ENCODE measurements at regions not wholly inside any gene's neighbourhood (a gene's known extent, or its start where the extent isn't known, plus 50 kb on each side); places are given as distances from the start of the nearest gene placed in this dataset.

DNA sequence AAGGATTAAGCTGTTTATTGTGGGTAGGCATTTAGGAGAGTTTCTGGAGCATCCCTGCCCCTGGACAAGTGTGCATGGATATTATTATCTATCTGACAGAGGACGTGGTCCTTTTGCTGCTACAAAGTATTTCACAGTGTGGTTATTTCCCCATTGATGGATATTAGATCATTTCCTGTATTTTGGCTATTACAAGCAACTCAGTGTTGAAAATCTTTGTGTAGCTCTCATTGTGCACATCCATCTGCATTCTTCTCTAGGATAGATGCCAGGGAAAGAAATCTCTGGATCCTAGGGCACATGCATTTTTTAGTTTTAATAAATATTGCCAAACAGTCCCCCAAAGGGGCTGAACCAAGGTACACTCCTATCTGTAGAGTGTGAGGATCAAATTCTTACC lies 154.3 kb upstream of the SRRM4 start:
- Mint-ChIP-seq H3K4me3 (no peak overlapping the region), H3K9me3 (no peaks in the 10 kb centered on the region), H3K27me3 (ENCODE audit: insufficient read depth, low read depth, poor library complexity) (no peaks in the 10 kb centered on the region), H3K27ac (no peak overlapping the region), H3K36me3 (ENCODE audit: low read depth) (no peaks in the 10 kb centered on the region), H3K4me1 (peaks cover 11% of the 10 kb centered on the region; the same call in 2 of the 3 replicates)
- TF ChIP-seq EZH2phosphoT487 (IDR thresholded peaks at IDR 0.05; ENCODE audit: unreplicated experiment) = no peak
- no peak for TF ChIP-seq NANOG (IDR thresholded peaks at IDR 0.05; ENCODE audit: borderline replicate concordance)
- no peak for TF ChIP-seq CREB1 (CRISPR knock-in tag; IDR thresholded peaks at IDR 0.05; ENCODE audit: low read depth)
- no peak for TF ChIP-seq JUNB (IDR thresholded peaks at IDR 0.05; ENCODE audit: unreplicated experiment)
- TF ChIP-seq, protein P1, sequence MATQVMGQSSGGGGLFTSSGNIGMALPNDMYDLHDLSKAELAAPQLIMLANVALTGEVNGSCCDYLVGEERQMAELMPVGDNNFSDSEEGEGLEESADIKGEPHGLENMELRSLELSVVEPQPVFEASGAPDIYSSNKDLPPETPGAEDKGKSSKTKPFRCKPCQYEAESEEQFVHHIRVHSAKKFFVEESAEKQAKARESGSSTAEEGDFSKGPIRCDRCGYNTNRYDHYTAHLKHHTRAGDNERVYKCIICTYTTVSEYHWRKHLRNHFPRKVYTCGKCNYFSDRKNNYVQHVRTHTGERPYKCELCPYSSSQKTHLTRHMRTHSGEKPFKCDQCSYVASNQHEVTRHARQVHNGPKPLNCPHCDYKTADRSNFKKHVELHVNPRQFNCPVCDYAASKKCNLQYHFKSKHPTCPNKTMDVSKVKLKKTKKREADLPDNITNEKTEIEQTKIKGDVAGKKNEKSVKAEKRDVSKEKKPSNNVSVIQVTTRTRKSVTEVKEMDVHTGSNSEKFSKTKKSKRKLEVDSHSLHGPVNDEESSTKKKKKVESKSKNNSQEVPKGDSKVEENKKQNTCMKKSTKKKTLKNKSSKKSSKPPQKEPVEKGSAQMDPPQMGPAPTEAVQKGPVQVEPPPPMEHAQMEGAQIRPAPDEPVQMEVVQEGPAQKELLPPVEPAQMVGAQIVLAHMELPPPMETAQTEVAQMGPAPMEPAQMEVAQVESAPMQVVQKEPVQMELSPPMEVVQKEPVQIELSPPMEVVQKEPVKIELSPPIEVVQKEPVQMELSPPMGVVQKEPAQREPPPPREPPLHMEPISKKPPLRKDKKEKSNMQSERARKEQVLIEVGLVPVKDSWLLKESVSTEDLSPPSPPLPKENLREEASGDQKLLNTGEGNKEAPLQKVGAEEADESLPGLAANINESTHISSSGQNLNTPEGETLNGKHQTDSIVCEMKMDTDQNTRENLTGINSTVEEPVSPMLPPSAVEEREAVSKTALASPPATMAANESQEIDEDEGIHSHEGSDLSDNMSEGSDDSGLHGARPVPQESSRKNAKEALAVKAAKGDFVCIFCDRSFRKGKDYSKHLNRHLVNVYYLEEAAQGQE (IDR thresholded peaks at IDR 0.05; ENCODE audit: unreplicated experiment) = no peak
- no peak for TF ChIP-seq POLR2AphosphoS5 (IDR thresholded peaks at IDR 0.05; ENCODE audit: low read depth)
- TF ChIP-seq STAT1 (IDR thresholded peaks at IDR 0.05; ENCODE audit: unreplicated experiment) = no peak
- TF ChIP-seq, protein P2, sequence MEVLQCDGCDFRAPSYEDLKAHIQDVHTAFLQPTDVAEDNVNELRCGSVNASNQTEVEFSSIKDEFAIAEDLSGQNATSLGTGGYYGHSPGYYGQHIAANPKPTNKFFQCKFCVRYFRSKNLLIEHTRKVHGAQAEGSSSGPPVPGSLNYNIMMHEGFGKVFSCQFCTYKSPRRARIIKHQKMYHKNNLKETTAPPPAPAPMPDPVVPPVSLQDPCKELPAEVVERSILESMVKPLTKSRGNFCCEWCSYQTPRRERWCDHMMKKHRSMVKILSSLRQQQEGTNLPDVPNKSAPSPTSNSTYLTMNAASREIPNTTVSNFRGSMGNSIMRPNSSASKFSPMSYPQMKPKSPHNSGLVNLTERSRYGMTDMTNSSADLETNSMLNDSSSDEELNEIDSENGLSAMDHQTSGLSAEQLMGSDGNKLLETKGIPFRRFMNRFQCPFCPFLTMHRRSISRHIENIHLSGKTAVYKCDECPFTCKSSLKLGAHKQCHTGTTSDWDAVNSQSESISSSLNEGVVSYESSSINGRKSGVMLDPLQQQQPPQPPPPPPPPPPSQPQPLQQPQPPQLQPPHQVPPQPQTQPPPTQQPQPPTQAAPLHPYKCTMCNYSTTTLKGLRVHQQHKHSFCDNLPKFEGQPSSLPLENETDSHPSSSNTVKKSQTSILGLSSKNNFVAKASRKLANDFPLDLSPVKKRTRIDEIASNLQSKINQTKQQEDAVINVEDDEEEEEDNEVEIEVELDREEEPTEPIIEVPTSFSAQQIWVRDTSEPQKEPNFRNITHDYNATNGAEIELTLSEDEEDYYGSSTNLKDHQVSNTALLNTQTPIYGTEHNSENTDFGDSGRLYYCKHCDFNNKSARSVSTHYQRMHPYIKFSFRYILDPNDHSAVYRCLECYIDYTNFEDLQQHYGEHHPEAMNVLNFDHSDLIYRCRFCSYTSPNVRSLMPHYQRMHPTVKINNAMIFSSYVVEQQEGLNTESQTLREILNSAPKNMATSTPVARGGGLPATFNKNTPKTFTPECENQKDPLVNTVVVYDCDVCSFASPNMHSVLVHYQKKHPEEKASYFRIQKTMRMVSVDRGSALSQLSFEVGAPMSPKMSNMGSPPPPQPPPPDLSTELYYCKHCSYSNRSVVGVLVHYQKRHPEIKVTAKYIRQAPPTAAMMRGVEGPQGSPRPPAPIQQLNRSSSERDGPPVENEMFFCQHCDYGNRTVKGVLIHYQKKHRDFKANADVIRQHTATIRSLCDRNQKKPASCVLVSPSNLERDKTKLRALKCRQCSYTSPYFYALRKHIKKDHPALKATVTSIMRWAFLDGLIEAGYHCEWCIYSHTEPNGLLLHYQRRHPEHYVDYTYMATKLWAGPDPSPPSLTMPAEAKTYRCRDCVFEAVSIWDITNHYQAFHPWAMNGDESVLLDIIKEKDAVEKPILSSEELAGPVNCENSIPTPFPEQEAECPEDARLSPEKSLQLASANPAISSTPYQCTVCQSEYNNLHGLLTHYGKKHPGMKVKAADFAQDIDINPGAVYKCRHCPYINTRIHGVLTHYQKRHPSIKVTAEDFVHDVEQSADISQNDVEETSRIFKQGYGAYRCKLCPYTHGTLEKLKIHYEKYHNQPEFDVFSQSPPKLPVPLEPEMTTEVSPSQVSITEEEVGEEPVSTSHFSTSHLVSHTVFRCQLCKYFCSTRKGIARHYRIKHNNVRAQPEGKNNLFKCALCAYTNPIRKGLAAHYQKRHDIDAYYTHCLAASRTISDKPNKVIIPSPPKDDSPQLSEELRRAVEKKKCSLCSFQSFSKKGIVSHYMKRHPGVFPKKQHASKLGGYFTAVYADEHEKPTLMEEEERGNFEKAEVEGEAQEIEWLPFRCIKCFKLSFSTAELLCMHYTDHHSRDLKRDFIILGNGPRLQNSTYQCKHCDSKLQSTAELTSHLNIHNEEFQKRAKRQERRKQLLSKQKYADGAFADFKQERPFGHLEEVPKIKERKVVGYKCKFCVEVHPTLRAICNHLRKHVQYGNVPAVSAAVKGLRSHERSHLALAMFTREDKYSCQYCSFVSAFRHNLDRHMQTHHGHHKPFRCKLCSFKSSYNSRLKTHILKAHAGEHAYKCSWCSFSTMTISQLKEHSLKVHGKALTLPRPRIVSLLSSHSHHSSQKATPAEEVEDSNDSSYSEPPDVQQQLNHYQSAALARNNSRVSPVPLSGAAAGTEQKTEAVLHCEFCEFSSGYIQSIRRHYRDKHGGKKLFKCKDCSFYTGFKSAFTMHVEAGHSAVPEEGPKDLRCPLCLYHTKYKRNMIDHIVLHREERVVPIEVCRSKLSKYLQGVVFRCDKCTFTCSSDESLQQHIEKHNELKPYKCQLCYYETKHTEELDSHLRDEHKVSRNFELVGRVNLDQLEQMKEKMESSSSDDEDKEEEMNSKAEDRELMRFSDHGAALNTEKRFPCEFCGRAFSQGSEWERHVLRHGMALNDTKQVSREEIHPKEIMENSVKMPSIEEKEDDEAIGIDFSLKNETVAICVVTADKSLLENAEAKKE (CRISPR knock-in tag; IDR thresholded peaks at IDR 0.05) = no peak
- TF ChIP-seq, protein P3, sequence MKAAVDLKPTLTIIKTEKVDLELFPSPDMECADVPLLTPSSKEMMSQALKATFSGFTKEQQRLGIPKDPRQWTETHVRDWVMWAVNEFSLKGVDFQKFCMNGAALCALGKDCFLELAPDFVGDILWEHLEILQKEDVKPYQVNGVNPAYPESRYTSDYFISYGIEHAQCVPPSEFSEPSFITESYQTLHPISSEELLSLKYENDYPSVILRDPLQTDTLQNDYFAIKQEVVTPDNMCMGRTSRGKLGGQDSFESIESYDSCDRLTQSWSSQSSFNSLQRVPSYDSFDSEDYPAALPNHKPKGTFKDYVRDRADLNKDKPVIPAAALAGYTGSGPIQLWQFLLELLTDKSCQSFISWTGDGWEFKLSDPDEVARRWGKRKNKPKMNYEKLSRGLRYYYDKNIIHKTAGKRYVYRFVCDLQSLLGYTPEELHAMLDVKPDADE (IDR thresholded peaks at IDR 0.05) = no peak
- no peak for DNase-seq (ENCODE audit: low spot score)
- Histone ChIP-seq H3K79me2 (replicated peaks; ENCODE audit: insufficient read depth) (no peaks in the 10 kb centered on the region), H3K27me3 (ENCODE audit: insufficient read depth) (no peaks in the 10 kb centered on the region), H3K4me1 (ENCODE audit: insufficient read depth) (no peaks in the 10 kb centered on the region), H3K4me2 (no peak overlapping the region), H3K9me2 (ENCODE audit: insufficient read depth) (no peaks in the 10 kb centered on the region), H3K36me3 (ENCODE audit: insufficient read depth) (no peaks in the 10 kb centered on the region), H2AFZ (peak overlapping the region; percentile 67; the same call in 1 of the 2 replicates), H3K27ac (ENCODE audit: low read depth) (no peak overlapping the region), H3F3A (replicated peaks; ENCODE audit: low read depth) (no peaks in the 10 kb centered on the region), H3K4me3 (no peak overlapping the region), H4K20me1 (replicated peaks; ENCODE audit: insufficient read depth) (no peaks in the 10 kb centered on the region)
- no peak for ATAC-seq

Measured in GM23338 (cell line).